Heart left ventricle (tissue), 13 donors: ENCODE measurements at regions not wholly inside any gene's neighbourhood (a gene's known extent, or its start where the extent isn't known, plus 50 kb on each side); places are given as distances from the start of the nearest gene placed in this dataset.

ENCODE experiments used
- POLR2A ChIP-seq, 2 donors: fragments of 450-650 bp; IDR thresholded peaks; one replicate each; pipeline ENCODE4 v1.6.1; 2017; ENCODE audit warnings: antibody characterized with exemption in 2 of 2, mild to moderate bottlenecking in 2 of 2, moderate library complexity in 2 of 2
- TF ChIP-seq, protein P1 (sequence below), 12 donors: fragments of 200-600 bp; sonication (generic) in 4 of 12; IDR thresholded peaks; one replicate each; pipeline versions ENCODE4 v1.5.0 to v1.8.0; 2018 to 2022; ENCODE audit warnings: antibody characterized with exemption in 12 of 12, mild to moderate bottlenecking in 5 of 12
- donor health status: ischemic (EF 13 %, LVEDD 7.1; RV severe dilation, severe dysfunction).
- donor health status: DM: no; HTN: yes; CAD: no.
- donor health status: DM: no; HTN: no; CAD: no.
- donor health status: ischemic (EF 25% LVEDD 6.9; RV normal size, moderate dysfunction).
- donor health status: ischemic (EF 25% LVEDD 5.7; RV mildly dilated, moderate dysfunction).
- donor health status: ischemic (EF 35%, LVEDD 5.7; RV mildly dilated, moderate dysfunction).
- donor health status: nonischemic (EF 11% LVEDD 7.7; RV severe dilation, severe dysfunction).
- donor health status: DM: yes; HTN: yes; CAD: no.
- donor health status: PGD.
- donor health status: ischemic (EF 29% LVEDD 5.4; RV normal size, mild dysfunction).
- donor health status: nonischemic (EF 23%, LVEDD 6.1; RV moderate dilation, normal function).

DNA sequence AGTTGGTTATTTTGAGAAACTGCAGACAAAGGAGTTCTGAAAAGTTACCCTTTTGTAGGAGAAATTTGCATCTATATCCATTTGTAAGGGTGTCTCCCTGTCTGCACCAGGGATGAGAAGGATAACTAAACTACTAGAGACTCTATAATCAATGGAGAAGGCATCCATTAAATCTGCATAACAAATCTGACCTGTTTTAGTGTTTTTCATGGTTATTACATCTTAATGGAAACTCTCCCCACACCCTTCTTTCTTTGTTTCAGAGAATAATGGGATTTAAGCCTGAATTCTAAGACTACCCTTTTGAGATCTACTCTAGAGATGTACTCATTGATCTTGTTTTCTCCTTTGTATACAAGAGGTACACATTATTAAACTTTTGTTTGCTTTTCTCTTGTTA lies 82.0 kb upstream of the DAZL start:
- TF ChIP-seq, protein P1, sequence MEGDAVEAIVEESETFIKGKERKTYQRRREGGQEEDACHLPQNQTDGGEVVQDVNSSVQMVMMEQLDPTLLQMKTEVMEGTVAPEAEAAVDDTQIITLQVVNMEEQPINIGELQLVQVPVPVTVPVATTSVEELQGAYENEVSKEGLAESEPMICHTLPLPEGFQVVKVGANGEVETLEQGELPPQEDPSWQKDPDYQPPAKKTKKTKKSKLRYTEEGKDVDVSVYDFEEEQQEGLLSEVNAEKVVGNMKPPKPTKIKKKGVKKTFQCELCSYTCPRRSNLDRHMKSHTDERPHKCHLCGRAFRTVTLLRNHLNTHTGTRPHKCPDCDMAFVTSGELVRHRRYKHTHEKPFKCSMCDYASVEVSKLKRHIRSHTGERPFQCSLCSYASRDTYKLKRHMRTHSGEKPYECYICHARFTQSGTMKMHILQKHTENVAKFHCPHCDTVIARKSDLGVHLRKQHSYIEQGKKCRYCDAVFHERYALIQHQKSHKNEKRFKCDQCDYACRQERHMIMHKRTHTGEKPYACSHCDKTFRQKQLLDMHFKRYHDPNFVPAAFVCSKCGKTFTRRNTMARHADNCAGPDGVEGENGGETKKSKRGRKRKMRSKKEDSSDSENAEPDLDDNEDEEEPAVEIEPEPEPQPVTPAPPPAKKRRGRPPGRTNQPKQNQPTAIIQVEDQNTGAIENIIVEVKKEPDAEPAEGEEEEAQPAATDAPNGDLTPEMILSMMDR (IDR thresholded peaks at IDR 0.05) = no peak
- no peak for TF ChIP-seq POLR2A (IDR thresholded peaks at IDR 0.05)
